Inflammatory macrophage treated with lipopolysaccharide for 1 hour (primary cell): ENCODE measurements at regions not wholly inside any gene's neighbourhood (a gene's known extent, or its start where the extent isn't known, plus 50 kb on each side); places are given as distances from the start of the nearest gene placed in this dataset.
"Not testable (repeated sequence)": the region's sequence is repeated elsewhere in the genome, so short reads cannot be mapped to it uniquely, and the experiment has no call there.

ENCODE experiments used
- DNase-seq, 2 donors: peaks; one replicate each; pipeline ENCODE4 v3.0.0-alpha.2; 2020 to 2022

- DNase-seq = no peak
Measured at GRCh38 chr5:130427222-130427955, 523.1 kb downstream of the CHSY3 start.

GRCh38 chr5:130425424-130425823, 521.2 kb downstream of the CHSY3 start:
- no peak for DNase-seq

- no peak for DNase-seq
Measured at GRCh38 chr5:130424341-130424740, 520.1 kb downstream of the CHSY3 start.

GRCh38 chr5:130402906-130403305, 498.6 kb downstream of the CHSY3 start:
- DNase-seq = no peak

- no peak for DNase-seq
Measured at GRCh38 chr5:130400091-130400490, 495.8 kb downstream of the CHSY3 start.

- no peak for DNase-seq
Measured at GRCh38 chr5:130398825-130399224, 494.6 kb downstream of the CHSY3 start.

GRCh38 chr5:130397727-130398126, 493.5 kb downstream of the CHSY3 start:
- not testable (repeated sequence) for DNase-seq

- DNase-seq = no peak
Measured at GRCh38 chr5:130397132-130397531, 492.9 kb downstream of the CHSY3 start.

- DNase-seq = not testable (repeated sequence)
Measured at GRCh38 chr5:130391727-130392264, 487.5 kb downstream of the CHSY3 start.

GRCh38 chr5:130386155-130386554, 481.9 kb downstream of the CHSY3 start:
- DNase-seq = no peak

GRCh38 chr5:130385656-130386055, 481.4 kb downstream of the CHSY3 start:
- DNase-seq = no peak

- no peak for DNase-seq
Measured at GRCh38 chr5:130365956-130366355, 461.7 kb downstream of the CHSY3 start.

- DNase-seq = no peak
Measured at GRCh38 chr5:130350131-130350530, 445.9 kb downstream of the CHSY3 start.

- DNase-seq = no peak
Measured at GRCh38 chr5:130337179-130337888, 433.1 kb downstream of the CHSY3 start.

GRCh38 chr5:130335117-130335516, 430.9 kb downstream of the CHSY3 start:
- no peak for DNase-seq

GRCh38 chr5:130333089-130333488, 428.8 kb downstream of the CHSY3 start:
- no peak for DNase-seq

GRCh38 chr5:130331332-130331731, 427.1 kb downstream of the CHSY3 start:
- no peak for DNase-seq

GRCh38 chr5:130324953-130325671, 420.8 kb downstream of the CHSY3 start:
- DNase-seq = no peak

- DNase-seq = no peak
Measured at GRCh38 chr5:130323804-130324454, 419.7 kb downstream of the CHSY3 start.

- DNase-seq = no peak
Measured at GRCh38 chr5:130321931-130322330, 417.7 kb downstream of the CHSY3 start.

GRCh38 chr5:130316971-130317680, 412.9 kb downstream of the CHSY3 start:
- no peak for DNase-seq

- DNase-seq = no peak
Measured at GRCh38 chr5:130295235-130295634, 391.0 kb downstream of the CHSY3 start.
